ENCODE measurements at regions not wholly inside any gene's neighbourhood (a gene's known extent, or its start where the extent isn't known, plus 50 kb on each side); places are given as distances from the start of the nearest gene placed in this dataset.

DNA sequence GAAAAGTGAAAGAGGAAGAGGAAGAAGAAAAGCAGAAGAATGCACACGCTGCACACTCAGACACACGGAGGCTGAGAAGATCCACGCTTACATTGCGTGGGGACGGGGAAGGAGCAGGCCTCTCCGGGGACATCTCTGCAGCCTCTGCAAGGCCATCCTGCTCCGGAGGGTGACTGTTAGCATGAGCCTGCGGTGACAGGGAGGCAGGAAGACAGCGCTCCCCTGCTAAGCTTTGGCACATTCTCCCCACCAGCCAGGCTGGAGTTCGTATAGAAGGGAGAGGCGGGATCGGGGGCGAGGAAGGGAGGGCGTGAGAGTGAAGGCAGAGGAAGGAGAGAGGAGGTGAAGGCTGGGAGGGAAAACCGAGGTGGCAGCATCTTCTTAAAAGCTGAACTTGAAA lies 366.0 kb upstream of the SHH start:
- no peaks in the 10 kb centered on the region for H3K9me2 ChIP-seq (replicated peaks; ENCODE audit: control insufficient read depth, low read length)
- H3K4me3 ChIP-seq (ENCODE audit: low read length), result no peak overlapping the region
- H3F3A ChIP-seq (ENCODE audit: control insufficient read depth, insufficient read depth), result no peaks in the 10 kb centered on the region
- no peak overlapping the region for H3K27ac ChIP-seq (ENCODE audit: low read depth, low read length)
- no peaks in the 10 kb centered on the region for H3K9me3 ChIP-seq (ENCODE audit: control insufficient read depth, insufficient read depth, low read length)
- no peaks in the 10 kb centered on the region for H4K20me1 ChIP-seq (ENCODE audit: control insufficient read depth, insufficient read depth, low read depth, low read length)
- no peaks in the 10 kb centered on the region for H3K79me2 ChIP-seq (ENCODE audit: control insufficient read depth, low read length)
- H3K36me3 ChIP-seq (ENCODE audit: control insufficient read depth, low read length), result no peaks in the 10 kb centered on the region
- H3K27me3 ChIP-seq (ENCODE audit: control insufficient read depth, low read length), result 0 out of 2 replicates have a peak, but pooled peaks cover 4% of the 10 kb centered on the region
- TF ChIP-seq, protein P1, sequence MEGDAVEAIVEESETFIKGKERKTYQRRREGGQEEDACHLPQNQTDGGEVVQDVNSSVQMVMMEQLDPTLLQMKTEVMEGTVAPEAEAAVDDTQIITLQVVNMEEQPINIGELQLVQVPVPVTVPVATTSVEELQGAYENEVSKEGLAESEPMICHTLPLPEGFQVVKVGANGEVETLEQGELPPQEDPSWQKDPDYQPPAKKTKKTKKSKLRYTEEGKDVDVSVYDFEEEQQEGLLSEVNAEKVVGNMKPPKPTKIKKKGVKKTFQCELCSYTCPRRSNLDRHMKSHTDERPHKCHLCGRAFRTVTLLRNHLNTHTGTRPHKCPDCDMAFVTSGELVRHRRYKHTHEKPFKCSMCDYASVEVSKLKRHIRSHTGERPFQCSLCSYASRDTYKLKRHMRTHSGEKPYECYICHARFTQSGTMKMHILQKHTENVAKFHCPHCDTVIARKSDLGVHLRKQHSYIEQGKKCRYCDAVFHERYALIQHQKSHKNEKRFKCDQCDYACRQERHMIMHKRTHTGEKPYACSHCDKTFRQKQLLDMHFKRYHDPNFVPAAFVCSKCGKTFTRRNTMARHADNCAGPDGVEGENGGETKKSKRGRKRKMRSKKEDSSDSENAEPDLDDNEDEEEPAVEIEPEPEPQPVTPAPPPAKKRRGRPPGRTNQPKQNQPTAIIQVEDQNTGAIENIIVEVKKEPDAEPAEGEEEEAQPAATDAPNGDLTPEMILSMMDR (IDR thresholded peaks at IDR 0.05; ENCODE audit: low read depth, low read length, poor library complexity, severe bottlenecking), result no peak
- TF ChIP-seq EZH2phosphoT487 (IDR thresholded peaks at IDR 0.05; ENCODE audit: borderline replicate concordance, low read length), result no peak
- no peak overlapping the region for H3K4me2 ChIP-seq (ENCODE audit: low read length)
- H3K4me1 ChIP-seq (ENCODE audit: control insufficient read depth, low read length), result no peaks in the 10 kb centered on the region

DNA sequence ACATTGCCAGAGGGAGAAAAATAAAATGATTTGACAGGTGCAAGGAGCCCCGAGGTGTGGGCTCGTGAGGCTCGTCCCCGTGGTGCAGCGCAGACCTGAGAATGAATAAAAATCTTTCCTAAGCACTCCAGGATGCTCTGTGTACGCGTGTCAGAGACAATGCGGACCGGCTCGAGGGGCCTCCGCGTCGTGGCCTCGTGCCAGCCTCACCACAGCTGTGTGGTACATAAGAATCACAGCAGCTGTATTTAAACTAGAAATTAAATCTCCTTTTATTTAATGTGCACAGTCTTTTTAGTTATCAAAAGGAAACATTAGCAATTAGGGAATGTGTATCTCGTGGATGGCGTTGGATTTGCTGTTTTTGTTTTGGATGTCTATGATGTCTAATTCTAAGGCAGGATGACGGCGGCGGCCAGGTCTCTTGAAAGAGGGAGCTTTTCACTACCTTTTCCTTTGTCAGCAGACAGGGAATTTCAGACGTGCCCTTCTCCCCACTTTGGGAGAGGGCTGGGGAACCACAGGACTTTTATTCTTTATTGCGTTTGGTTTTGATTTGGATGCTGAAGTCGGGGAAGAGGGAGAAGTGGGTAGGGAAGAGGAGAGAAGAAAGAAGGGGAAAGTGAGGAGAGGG lies 365.3 kb upstream of the SHH start:
- H3K27me3 ChIP-seq (ENCODE audit: control insufficient read depth, low read length), result 0 out of 2 replicates have a peak, but pooled peaks cover 4% of the 10 kb centered on the region

DNA sequence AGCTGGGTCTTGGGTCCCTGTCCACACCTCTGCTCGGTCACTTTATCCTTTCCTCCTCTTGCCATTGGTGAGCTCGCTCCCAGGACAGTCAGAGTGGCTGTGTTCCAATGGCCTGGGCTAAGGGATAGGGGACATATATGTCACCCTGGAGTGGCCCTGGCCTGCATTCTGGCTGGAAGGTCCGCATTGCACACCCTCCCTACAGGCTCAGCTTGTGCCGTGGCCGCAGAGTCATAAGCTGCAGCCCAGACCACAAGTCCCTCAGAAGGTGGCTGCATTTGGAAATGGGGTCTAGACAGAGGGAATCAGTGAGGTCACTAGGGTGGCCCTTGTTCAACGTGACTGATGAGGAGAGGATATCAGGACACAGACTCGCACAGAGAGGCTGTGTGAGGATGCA lies 363.8 kb upstream of the SHH start:
- no peaks in the 10 kb centered on the region for H4K20me1 ChIP-seq (ENCODE audit: control insufficient read depth, insufficient read depth, low read depth, low read length)
- H3K27me3 ChIP-seq (ENCODE audit: control insufficient read depth, low read length), result no peaks in the 10 kb centered on the region

More for the DNA sequence above, 365.3 kb upstream of the SHH start:
- TF ChIP-seq EZH2phosphoT487 (IDR thresholded peaks at IDR 0.05; ENCODE audit: borderline replicate concordance, low read length), result no peak
- TF ChIP-seq, protein P1 (IDR thresholded peaks at IDR 0.05; ENCODE audit: low read depth, low read length, poor library complexity, severe bottlenecking), result no peak
- Histone ChIP-seq H4K20me1 (ENCODE audit: control insufficient read depth, insufficient read depth, low read depth, low read length) (no peaks in the 10 kb centered on the region), H3K4me3 (ENCODE audit: low read length) (no peak overlapping the region), H3F3A (ENCODE audit: control insufficient read depth, insufficient read depth) (no peaks in the 10 kb centered on the region), H3K4me2 (ENCODE audit: low read length) (no peak overlapping the region), H3K27ac (ENCODE audit: low read depth, low read length) (no peak overlapping the region), H3K9me3 (ENCODE audit: control insufficient read depth, insufficient read depth, low read length) (no peaks in the 10 kb centered on the region), H3K9me2 (replicated peaks; ENCODE audit: control insufficient read depth, low read length) (no peaks in the 10 kb centered on the region), H3K36me3 (ENCODE audit: control insufficient read depth, low read length) (no peaks in the 10 kb centered on the region), H3K4me1 (ENCODE audit: control insufficient read depth, low read length) (no peaks in the 10 kb centered on the region), H3K79me2 (ENCODE audit: control insufficient read depth, low read length) (no peaks in the 10 kb centered on the region)

More for the DNA sequence above, 363.8 kb upstream of the SHH start:
- Histone ChIP-seq H3K9me3 (ENCODE audit: control insufficient read depth, insufficient read depth, low read length) (no peaks in the 10 kb centered on the region), H3K36me3 (ENCODE audit: control insufficient read depth, low read length) (no peaks in the 10 kb centered on the region), H3K27ac (ENCODE audit: low read depth, low read length) (no peak overlapping the region), H3K4me1 (ENCODE audit: control insufficient read depth, low read length) (no peaks in the 10 kb centered on the region), H3K4me3 (ENCODE audit: low read length) (no peak overlapping the region), H3F3A (ENCODE audit: control insufficient read depth, insufficient read depth) (no peaks in the 10 kb centered on the region), H3K4me2 (ENCODE audit: low read length) (no peak overlapping the region), H3K9me2 (replicated peaks; ENCODE audit: control insufficient read depth, low read length) (no peaks in the 10 kb centered on the region), H3K79me2 (ENCODE audit: control insufficient read depth, low read length) (no peaks in the 10 kb centered on the region)
- TF ChIP-seq EZH2phosphoT487 (IDR thresholded peaks at IDR 0.05; ENCODE audit: borderline replicate concordance, low read length), result no peak
- TF ChIP-seq, protein P1 (IDR thresholded peaks at IDR 0.05; ENCODE audit: low read depth, low read length, poor library complexity, severe bottlenecking), result no peak

Measured in DOHH2 (cell line).